ENCODE measurements at regions not wholly inside any gene's neighbourhood (a gene's known extent, or its start where the extent isn't known, plus 50 kb on each side); places are given as distances from the start of the nearest gene placed in this dataset.

DNA sequence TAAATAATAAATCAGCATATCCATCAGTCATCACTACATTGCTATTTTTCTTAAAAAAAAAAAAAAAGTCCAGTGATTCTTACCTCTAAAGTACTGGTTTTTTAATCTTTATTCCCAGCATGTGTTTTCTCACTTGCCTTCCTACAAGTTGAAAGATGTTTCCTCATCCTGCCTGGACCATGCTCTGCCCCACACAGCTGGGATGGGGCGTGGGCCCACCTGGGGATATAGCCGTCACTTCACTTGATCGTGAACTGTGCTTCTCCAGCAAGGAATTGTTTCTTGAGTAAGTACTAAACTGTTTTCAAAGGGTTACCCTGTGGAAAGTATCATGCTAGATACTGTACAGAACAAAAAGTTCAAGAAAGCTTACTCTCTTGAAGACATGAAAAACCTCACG is 212.6 kb upstream of the HTR1E start:
- POLR2A ChIA-PET: no interaction called here
- CTCF ChIA-PET: no interaction called here

DNA sequence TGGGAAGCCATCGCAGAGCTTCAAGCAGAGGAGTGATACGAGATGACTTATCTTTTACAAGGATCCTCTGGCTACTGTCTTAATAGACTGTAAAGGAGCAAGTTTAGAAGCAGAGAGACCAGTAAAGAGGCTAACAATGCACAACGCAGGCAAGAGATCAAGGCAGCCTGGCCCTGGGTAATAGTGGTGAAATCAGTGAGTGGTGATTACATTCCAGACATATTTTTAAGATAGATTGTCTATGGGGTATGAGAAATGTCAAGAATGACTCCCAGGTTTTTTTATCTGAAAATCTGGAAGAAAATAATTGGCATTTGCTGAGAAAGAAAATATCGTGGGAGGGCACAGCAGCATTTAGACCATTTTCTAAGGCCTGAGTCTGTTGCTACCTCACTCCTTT is 213.6 kb upstream of the HTR1E start:
- DNase-seq (ENCODE audit: extremely low spot score): no peak
- POLR2A ChIA-PET: no interaction called here
- TF ChIP-seq FOXM1 (IDR thresholded peaks at IDR 0.05; ENCODE audit: borderline replicate concordance) (no peak), ELF4 (IDR thresholded peaks at IDR 0.05) (no peak), LEF1 (IDR thresholded peaks at IDR 0.05; ENCODE audit: borderline replicate concordance) (no peak), FOXA1 (IDR thresholded peaks at IDR 0.05) (no peak), CTBP1 (IDR thresholded peaks at IDR 0.05; ENCODE audit: borderline replicate concordance) (no peak), SP1 (IDR thresholded peaks at IDR 0.05) (no peak), ARNT (IDR thresholded peaks at IDR 0.05) (no peak)
- CTCF ChIA-PET: no interaction called here

More for the DNA sequence above, 212.6 kb upstream of the HTR1E start:
- DNase-seq (ENCODE audit: extremely low spot score): no peak
- TF ChIP-seq L3MBTL2 (conservative IDR thresholded peaks at IDR 0.05) (no peak), SP1 (IDR thresholded peaks at IDR 0.05) (no peak), FOXA1 (IDR thresholded peaks at IDR 0.05) (no peak), NFRKB (IDR thresholded peaks at IDR 0.05) (no peak), HDGF (IDR thresholded peaks at IDR 0.05; ENCODE audit: borderline replicate concordance) (no peak), FOXK2 (IDR thresholded peaks at IDR 0.05) (no peak), FOXM1 (IDR thresholded peaks at IDR 0.05; ENCODE audit: borderline replicate concordance) (no peak), ZNF384 (IDR thresholded peaks at IDR 0.05) (no peak), TARDBP (IDR thresholded peaks at IDR 0.05) (no peak), ARNT (IDR thresholded peaks at IDR 0.05) (no peak), ELF4 (IDR thresholded peaks at IDR 0.05) (no peak), BHLHE40 (IDR thresholded peaks at IDR 0.05; ENCODE audit: borderline replicate concordance) (no peak)
- TF ChIP-seq, protein P1, sequence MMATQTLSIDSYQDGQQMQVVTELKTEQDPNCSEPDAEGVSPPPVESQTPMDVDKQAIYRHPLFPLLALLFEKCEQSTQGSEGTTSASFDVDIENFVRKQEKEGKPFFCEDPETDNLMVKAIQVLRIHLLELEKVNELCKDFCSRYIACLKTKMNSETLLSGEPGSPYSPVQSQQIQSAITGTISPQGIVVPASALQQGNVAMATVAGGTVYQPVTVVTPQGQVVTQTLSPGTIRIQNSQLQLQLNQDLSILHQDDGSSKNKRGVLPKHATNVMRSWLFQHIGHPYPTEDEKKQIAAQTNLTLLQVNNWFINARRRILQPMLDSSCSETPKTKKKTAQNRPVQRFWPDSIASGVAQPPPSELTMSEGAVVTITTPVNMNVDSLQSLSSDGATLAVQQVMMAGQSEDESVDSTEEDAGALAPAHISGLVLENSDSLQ (IDR thresholded peaks at IDR 0.05): no peak

DNA sequence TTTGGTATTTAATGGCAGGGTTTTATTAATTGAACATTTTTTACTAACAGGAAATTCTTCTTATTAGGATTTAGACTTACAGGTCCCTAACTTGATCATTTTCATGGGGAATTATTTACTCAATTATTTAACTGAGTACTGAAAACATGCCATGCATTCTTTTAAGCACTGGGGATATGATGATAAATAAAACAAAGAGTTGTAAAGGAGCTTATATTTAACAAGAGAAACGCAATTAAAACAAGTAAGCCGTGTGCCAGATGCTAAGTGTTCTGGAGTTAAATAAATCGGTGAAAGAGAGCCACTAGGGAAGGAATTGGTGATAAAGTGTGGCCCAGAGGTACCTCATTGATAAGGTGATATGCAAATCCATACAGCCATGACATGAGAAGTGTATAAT is 214.2 kb upstream of the HTR1E start:
- DNase-seq (ENCODE audit: extremely low spot score): no peak
- POLR2A ChIA-PET: no interaction called here
- CTCF ChIA-PET: no interaction called here
- TF ChIP-seq LEF1 (IDR thresholded peaks at IDR 0.05; ENCODE audit: borderline replicate concordance): no peak
- no peak for TF ChIP-seq HDGF (IDR thresholded peaks at IDR 0.05; ENCODE audit: borderline replicate concordance)
- no peak for TF ChIP-seq FOXM1 (IDR thresholded peaks at IDR 0.05; ENCODE audit: borderline replicate concordance)
- TF ChIP-seq L3MBTL2 (conservative IDR thresholded peaks at IDR 0.05): no peak
- no peak for TF ChIP-seq SUZ12 (IDR thresholded peaks at IDR 0.05)
- no peak for TF ChIP-seq TARDBP (IDR thresholded peaks at IDR 0.05)
- no peak for TF ChIP-seq BHLHE40 (IDR thresholded peaks at IDR 0.05; ENCODE audit: borderline replicate concordance)

DNA sequence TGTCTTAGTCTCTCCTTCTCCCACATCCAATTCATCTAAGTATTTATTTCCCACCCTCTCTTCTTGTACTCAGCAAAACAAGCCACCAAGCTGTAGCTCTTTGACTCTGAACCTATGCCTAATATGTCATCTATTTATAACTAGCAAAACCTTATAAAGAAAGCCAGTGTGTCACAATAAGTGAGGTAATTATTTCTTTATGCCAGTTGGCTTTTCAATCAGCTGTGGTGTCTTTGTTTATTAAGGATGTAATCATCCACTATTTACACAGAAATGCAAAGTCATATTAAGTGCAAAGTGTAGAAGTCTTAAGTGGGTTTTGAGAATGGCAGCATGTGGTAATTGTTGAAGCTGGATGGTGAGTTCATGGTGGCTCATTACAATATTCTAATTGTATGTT is 215.2 kb upstream of the HTR1E start:
- ChIA-PET POLR2A (no interaction called here), CTCF (no interaction called here)
- no peak for TF ChIP-seq LEF1 (IDR thresholded peaks at IDR 0.05; ENCODE audit: borderline replicate concordance)
- no peak for TF ChIP-seq ELF4 (IDR thresholded peaks at IDR 0.05)
- TF ChIP-seq FOXM1 (IDR thresholded peaks at IDR 0.05; ENCODE audit: borderline replicate concordance): no peak
- TF ChIP-seq TARDBP (IDR thresholded peaks at IDR 0.05): no peak
- TF ChIP-seq BHLHE40 (IDR thresholded peaks at IDR 0.05; ENCODE audit: borderline replicate concordance): no peak
- TF ChIP-seq SUZ12 (IDR thresholded peaks at IDR 0.05): no peak
- TF ChIP-seq, protein P1 (IDR thresholded peaks at IDR 0.05): no peak
- no peak for TF ChIP-seq HDGF (IDR thresholded peaks at IDR 0.05; ENCODE audit: borderline replicate concordance)
- TF ChIP-seq FOXA1 (IDR thresholded peaks at IDR 0.05): no peak
- TF ChIP-seq L3MBTL2 (conservative IDR thresholded peaks at IDR 0.05): no peak
- TF ChIP-seq SP1 (IDR thresholded peaks at IDR 0.05): no peak
- TF ChIP-seq FOXK2 (IDR thresholded peaks at IDR 0.05): no peak
- TF ChIP-seq CTBP1 (IDR thresholded peaks at IDR 0.05; ENCODE audit: borderline replicate concordance): no peak
- TF ChIP-seq ARNT (IDR thresholded peaks at IDR 0.05): no peak
- no peak for TF ChIP-seq NFRKB (IDR thresholded peaks at IDR 0.05)
- no peak for TF ChIP-seq ZNF384 (IDR thresholded peaks at IDR 0.05)
- DNase-seq (ENCODE audit: extremely low spot score): no peak

DNA sequence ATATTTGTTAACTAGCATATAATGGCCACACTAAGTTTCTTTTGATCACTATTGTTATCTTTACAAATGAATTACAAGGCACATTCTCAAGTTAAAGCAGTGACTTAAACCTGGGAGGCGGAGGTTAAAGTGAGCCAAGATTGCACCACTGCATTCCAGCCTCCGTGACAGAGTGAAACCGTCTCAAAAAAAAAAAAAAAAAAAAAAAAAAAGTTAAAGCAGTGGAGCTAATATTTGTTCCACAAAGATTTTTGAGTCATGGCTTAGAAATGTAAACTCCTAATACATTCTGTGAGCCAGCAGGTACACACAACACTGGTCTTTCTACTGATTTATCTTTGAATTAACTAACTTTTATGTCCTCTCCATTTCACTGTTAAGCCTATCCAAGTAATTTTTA is 221.7 kb upstream of the HTR1E start:
- ChIA-PET POLR2A (no interaction called here), CTCF (no interaction called here)
- TF ChIP-seq, protein P1 (IDR thresholded peaks at IDR 0.05): no peak
- TF ChIP-seq NFRKB (IDR thresholded peaks at IDR 0.05) (no peak), SP1 (IDR thresholded peaks at IDR 0.05) (no peak)
- no peak for DNase-seq (ENCODE audit: extremely low spot score)

DNA sequence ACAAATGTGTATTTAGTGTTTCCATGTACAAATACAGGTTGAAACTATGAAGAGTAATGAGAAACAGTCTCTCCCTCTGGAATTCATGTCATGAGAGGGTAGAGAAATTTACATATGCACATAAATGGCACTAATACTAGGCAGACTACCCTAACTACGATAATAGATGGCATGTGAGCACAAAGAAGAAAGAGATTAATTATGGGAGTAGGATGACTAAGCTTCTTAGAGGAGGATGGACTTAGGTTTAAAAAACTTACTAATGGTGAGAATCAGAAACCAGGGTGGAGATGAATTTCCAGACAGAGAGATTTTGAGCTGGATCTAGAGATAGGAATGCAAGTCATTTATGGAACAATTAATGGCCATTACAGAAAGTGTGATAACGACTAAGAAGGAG is 225.3 kb upstream of the HTR1E start:
- TF ChIP-seq BHLHE40 (IDR thresholded peaks at IDR 0.05; ENCODE audit: borderline replicate concordance): no peak
- no peak for TF ChIP-seq SP1 (IDR thresholded peaks at IDR 0.05)
- no peak for TF ChIP-seq FOXK2 (IDR thresholded peaks at IDR 0.05)
- no peak for TF ChIP-seq ZNF384 (IDR thresholded peaks at IDR 0.05)
- TF ChIP-seq CTBP1 (IDR thresholded peaks at IDR 0.05; ENCODE audit: borderline replicate concordance): no peak
- TF ChIP-seq HDGF (IDR thresholded peaks at IDR 0.05; ENCODE audit: borderline replicate concordance): no peak
- no peak for TF ChIP-seq FOXM1 (IDR thresholded peaks at IDR 0.05; ENCODE audit: borderline replicate concordance)
- no peak for TF ChIP-seq ARNT (IDR thresholded peaks at IDR 0.05)
- TF ChIP-seq FOXA1 (IDR thresholded peaks at IDR 0.05): no peak
- no peak for TF ChIP-seq LEF1 (IDR thresholded peaks at IDR 0.05; ENCODE audit: borderline replicate concordance)
- no peak for TF ChIP-seq NFRKB (IDR thresholded peaks at IDR 0.05)
- TF ChIP-seq SUZ12 (IDR thresholded peaks at IDR 0.05): no peak
- TF ChIP-seq, protein P1 (IDR thresholded peaks at IDR 0.05): no peak
- no peak for TF ChIP-seq L3MBTL2 (conservative IDR thresholded peaks at IDR 0.05)
- TF ChIP-seq ELF4 (IDR thresholded peaks at IDR 0.05): no peak
- no peak for TF ChIP-seq TARDBP (IDR thresholded peaks at IDR 0.05)
- no peak for DNase-seq (ENCODE audit: extremely low spot score)
- ChIA-PET CTCF (no interaction called here), POLR2A (no interaction called here)

Measured in HEK293T (cell line).